Keratinocyte (primary cell): ENCODE measurements at regions not wholly inside any gene's neighbourhood (a gene's known extent, or its start where the extent isn't known, plus 50 kb on each side); places are given as distances from the start of the nearest gene placed in this dataset.

Source experiments
- DNase-seq: peaks from one replicate; pipeline ENCODE4 v3.0.0-alpha.2; 2011; ENCODE audit warnings: low read depth, missing footprints, low spot score
- FAIRE-seq: peaks from 2 replicates; lab custom pipeline; 2011; peaks lifted over from hg19 to GRCh38; lab: Jason Lieb, UNC
- H2AFZ ChIP-seq: 2 replicates; pipeline ENCODE4 v1.6.0; 2012; ENCODE audit warnings: low read length, control low read depth, inconsistent platforms; ENCODE audit not compliant: control insufficient read depth
- H3K27ac ChIP-seq: 2 replicates; pipeline ENCODE4 v1.5.1; 2011; ENCODE audit warnings: low read length; ENCODE audit not compliant: control insufficient read depth, insufficient read depth
- H3K27me3 ChIP-seq: 3 replicates; pipeline ENCODE4 v1.6.0; 2011; ENCODE audit warnings: low read length; ENCODE audit not compliant: control insufficient read depth, insufficient read depth; ENCODE audit errors: extremely low read depth
- H3K36me3 ChIP-seq, 2 experiments: 2 replicates in 1 of 2; 3 replicates in 1 of 2; pipeline ENCODE4 v1.5.1; 2011; ENCODE audit warnings: low read length in 2 of 2, mild to moderate bottlenecking in 1 of 2; ENCODE audit not compliant: control insufficient read depth in 2 of 2, insufficient read depth in 2 of 2; ENCODE audit errors: extremely low read depth in 1 of 2
- H3K4me1 ChIP-seq: 3 replicates; pipeline ENCODE4 v1.5.1; 2011; ENCODE audit warnings: low read length; ENCODE audit not compliant: control insufficient read depth, insufficient read depth; ENCODE audit errors: extremely low read depth
- H3K4me2 ChIP-seq: 3 replicates; pipeline ENCODE4 v1.6.0; 2011; ENCODE audit warnings: low read depth, low read length; ENCODE audit not compliant: control insufficient read depth, insufficient read depth; ENCODE audit errors: extremely low read depth
- H3K4me3 ChIP-seq, 3 experiments: fragments of 200-600 bp in 1 of 3; sonication (generic) in 1 of 3; 2 replicates in 2 of 3; 3 replicates in 1 of 3; pipeline ENCODE4 v1.5.1; 2011 to 2016; ENCODE audit warnings: low read length in 3 of 3, mild to moderate bottlenecking in 3 of 3, control low read depth in 2 of 3, inconsistent platforms in 1 of 3, low read depth in 1 of 3, mixed read lengths in 1 of 3, mixed run types in 1 of 3, moderate library complexity in 1 of 3; ENCODE audit not compliant: control insufficient read depth in 2 of 3, insufficient read depth in 2 of 3; ENCODE audit errors: extremely low read depth in 1 of 3
- H3K79me2 ChIP-seq: 2 replicates; pipeline ENCODE4 v1.6.0; 2012; ENCODE audit warnings: low read length; ENCODE audit not compliant: control insufficient read depth, insufficient read depth
- H3K9ac ChIP-seq: 3 replicates; pipeline ENCODE4 v1.6.0; 2011; ENCODE audit warnings: low read length; ENCODE audit not compliant: control insufficient read depth, insufficient read depth; ENCODE audit errors: extremely low read depth
- H3K9me1 ChIP-seq: 3 replicates; pipeline ENCODE4 v1.6.0; 2011; ENCODE audit warnings: low read length; ENCODE audit not compliant: control insufficient read depth, insufficient read depth; ENCODE audit errors: extremely low read depth
- H3K9me3 ChIP-seq: 2 replicates; pipeline ENCODE4 v1.5.1; 2012; ENCODE audit warnings: low read depth, low read length; ENCODE audit not compliant: control insufficient read depth
- H4K20me1 ChIP-seq: 3 replicates; pipeline ENCODE4 v1.6.0; 2011; ENCODE audit warnings: low read length; ENCODE audit not compliant: control insufficient read depth, insufficient read depth; ENCODE audit errors: extremely low read depth
- CTCF ChIP-seq, 3 experiments: IDR thresholded peaks in 1 of 3; conservative IDR thresholded peaks in 1 of 3; optimal IDR thresholded peaks in 1 of 3; 2 replicates in 2 of 3; 3 replicates in 1 of 3; pipeline versions ENCODE3 to v1.5.1; 2011; ENCODE audit warnings: low read length in 3 of 3, mild to moderate bottlenecking in 3 of 3, moderate library complexity in 2 of 3, control low read depth in 1 of 3, inconsistent platforms in 1 of 3; ENCODE audit not compliant: insufficient read depth in 2 of 3; ENCODE audit errors: extremely low read depth in 1 of 3
- EZH2 ChIP-seq: IDR thresholded peaks from one replicate; pipeline ENCODE4 v1.6.1; 2012; ENCODE audit warnings: inconsistent platforms, mild to moderate bottlenecking, low read length, moderate library complexity
- dilution Hi-C: fragments of 300-500 bp; cut with MboI; formaldehyde crosslinking; loops from one replicate; pipeline ENCODE4 v1.7.0; 2020; ENCODE audit warnings: low sequenced_read_pairs; ENCODE audit not compliant: extremely low pct_ligation_motif_present

- H3K79me2 ChIP-seq, result no peaks in the 10 kb centered on the region
- no peak overlapping the region for H3K9ac ChIP-seq
- no peak for FAIRE-seq
- H3K4me1 ChIP-seq, result no peaks in the 10 kb centered on the region
- H3K9me1 ChIP-seq, result no peaks in the 10 kb centered on the region
- no peaks in the 10 kb centered on the region for H3K9me3 ChIP-seq
- H2AFZ ChIP-seq, result no peak overlapping the region
- no peak overlapping the region for H3K27ac ChIP-seq
- no peaks in the 10 kb centered on the region for H3K27me3 ChIP-seq
- DNase-seq, result no peak
- TF ChIP-seq EZH2 (no peak), CTCF (optimal IDR thresholded peaks at IDR 0.05 in 1 of 3, IDR thresholded peaks at IDR 0.05 in 1 of 3, conservative IDR thresholded peaks at IDR 0.05 in 1 of 3; ENCODE audit: extremely low read depth in 1 of 3, insufficient read depth in 2 of 3, low read length in 3 of 3) (no peak)
- H3K4me3 ChIP-seq, result no peak overlapping the region
- H3K4me2 ChIP-seq, result no peak overlapping the region
- H4K20me1 ChIP-seq, result no peaks in the 10 kb centered on the region
- no peaks in the 10 kb centered on the region for H3K36me3 ChIP-seq
- dilution Hi-C loops, result no loop called here
These were observed 124.2 kb upstream of the TSPAN8 start for GRCh38 chr12:71282020-71282419.

GRCh38 chr12:71281425-71281824 is 123.6 kb upstream of the TSPAN8 start:
- FAIRE-seq (no peak), DNase-seq (no peak)
- dilution Hi-C loops, result no loop called here
- H3K9ac ChIP-seq, result no peak overlapping the region
- H3K4me3 ChIP-seq, result no peak overlapping the region
- H2AFZ ChIP-seq, result no peak overlapping the region
- H3K4me1 ChIP-seq, result no peaks in the 10 kb centered on the region
- no peaks in the 10 kb centered on the region for H3K27me3 ChIP-seq
- H3K4me2 ChIP-seq, result no peak overlapping the region
- H3K9me3 ChIP-seq, result no peaks in the 10 kb centered on the region
- H3K79me2 ChIP-seq, result no peaks in the 10 kb centered on the region
- H3K27ac ChIP-seq, result no peak overlapping the region
- no peaks in the 10 kb centered on the region for H3K36me3 ChIP-seq
- no peaks in the 10 kb centered on the region for H3K9me1 ChIP-seq
- TF ChIP-seq CTCF (optimal IDR thresholded peaks at IDR 0.05 in 1 of 3, IDR thresholded peaks at IDR 0.05 in 1 of 3, conservative IDR thresholded peaks at IDR 0.05 in 1 of 3; ENCODE audit: extremely low read depth in 1 of 3, insufficient read depth in 2 of 3, low read length in 3 of 3) (no peak), EZH2 (no peak)
- H4K20me1 ChIP-seq, result no peaks in the 10 kb centered on the region
